Inflammatory macrophage treated with lipopolysaccharide for 1 hour (primary cell): ENCODE measurements at regions not wholly inside any gene's neighbourhood (a gene's known extent, or its start where the extent isn't known, plus 50 kb on each side); places are given as distances from the start of the nearest gene placed in this dataset.

Source experiments
- DNase-seq, 2 donors: peaks; one replicate each; pipeline ENCODE4 v3.0.0-alpha.2; 2020 to 2022

GRCh38 chr4:126058596-126058995, 743.8 kb downstream of the FAT4 start:
- DNase-seq = no peak

GRCh38 chr4:126061655-126062054, 746.9 kb downstream of the FAT4 start:
- DNase-seq = no peak

- no peak for DNase-seq
Observed at GRCh38 chr4:126065016-126065415, 750.3 kb downstream of the FAT4 start.

GRCh38 chr4:126071346-126072333, 756.9 kb downstream of the FAT4 start:
- DNase-seq = no peak

GRCh38 chr4:126081336-126081735, 766.6 kb downstream of the FAT4 start:
- no peak for DNase-seq

DNA sequence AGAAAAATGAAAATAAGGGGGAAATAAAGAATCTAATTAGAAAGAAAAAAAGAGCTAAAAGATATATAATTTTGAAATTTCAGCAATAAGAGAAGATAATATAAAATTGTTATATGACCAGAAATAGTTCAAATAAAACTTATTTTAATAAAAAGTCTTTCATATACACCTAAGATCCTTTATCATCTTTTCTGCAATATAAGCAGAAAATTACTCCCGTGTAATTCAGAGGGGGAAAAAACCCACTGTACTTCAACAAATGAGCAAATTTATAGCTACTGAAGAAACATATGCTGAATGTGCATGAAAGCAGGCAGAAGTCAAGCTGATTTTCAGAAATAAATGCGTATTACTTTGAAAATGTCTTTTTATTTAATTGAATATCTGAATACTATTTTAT, 771.3 kb downstream of the FAT4 start:
- no peak for DNase-seq

GRCh38 chr4:126087101-126087500, 772.3 kb downstream of the FAT4 start:
- no peak for DNase-seq

- no peak for DNase-seq
Observed at GRCh38 chr4:126097155-126097799, 782.5 kb downstream of the FAT4 start.

DNA sequence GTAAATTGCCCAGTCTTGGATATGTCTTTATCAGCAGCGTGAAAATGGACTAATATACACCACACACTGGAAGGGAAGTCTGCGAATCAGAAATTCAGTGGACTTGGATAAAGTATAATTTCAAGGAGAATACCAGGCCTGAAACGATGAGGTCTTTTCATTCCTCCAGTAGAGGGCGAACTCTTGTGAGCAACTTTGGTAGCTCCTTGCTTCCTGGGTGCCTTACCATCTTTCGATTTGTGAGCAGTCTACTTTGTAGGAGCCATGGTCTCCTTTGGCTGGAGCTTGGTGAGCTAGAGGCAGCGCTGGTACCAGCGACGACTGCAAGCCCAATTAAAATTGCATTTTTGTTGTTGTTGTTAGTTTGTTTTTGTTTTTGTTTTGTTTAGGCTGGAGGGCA, 791.9 kb downstream of the FAT4 start:
- no peak for DNase-seq

GRCh38 chr4:126109836-126110235, 795.1 kb downstream of the FAT4 start:
- DNase-seq = no peak

GRCh38 chr4:126113058-126113457, 798.3 kb downstream of the FAT4 start:
- no peak for DNase-seq

DNA sequence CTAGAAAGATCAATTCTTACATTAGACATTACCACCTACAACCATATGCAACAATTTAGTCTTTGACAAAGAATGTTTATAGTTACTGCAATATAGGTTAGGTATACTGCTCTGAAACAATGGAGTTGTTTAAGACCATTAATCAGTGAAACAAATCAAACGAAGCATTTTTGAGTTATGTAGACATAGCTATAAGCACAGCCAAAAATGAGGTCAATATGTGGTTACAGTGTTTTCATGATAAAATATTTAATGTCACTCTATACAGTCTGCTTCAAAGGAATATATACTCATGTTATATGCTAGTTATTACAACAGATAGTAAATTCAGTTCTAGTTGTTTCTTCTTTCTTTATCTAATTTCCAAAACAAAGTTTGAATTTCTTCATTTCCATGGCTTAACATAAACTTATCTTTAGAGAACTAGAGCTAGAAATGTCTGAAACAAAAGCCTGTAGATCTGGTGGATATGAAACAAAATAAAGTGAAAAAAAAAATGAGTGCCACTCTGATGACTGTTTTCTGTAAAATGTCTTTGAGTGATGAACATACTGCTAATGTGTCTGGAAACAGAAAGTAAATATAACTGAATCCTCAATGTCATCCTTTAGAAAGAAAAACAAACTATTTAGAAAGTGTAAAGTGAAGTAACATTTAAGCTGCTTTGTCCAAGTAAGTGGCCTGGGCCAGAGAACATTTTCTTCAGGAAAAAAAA, 809.0 kb downstream of the FAT4 start:
- no peak for DNase-seq

- no peak for DNase-seq
Observed at GRCh38 chr4:126124818-126125217, 810.1 kb downstream of the FAT4 start.

GRCh38 chr4:126130215-126130614, 815.5 kb downstream of the FAT4 start:
- DNase-seq = no peak

DNA sequence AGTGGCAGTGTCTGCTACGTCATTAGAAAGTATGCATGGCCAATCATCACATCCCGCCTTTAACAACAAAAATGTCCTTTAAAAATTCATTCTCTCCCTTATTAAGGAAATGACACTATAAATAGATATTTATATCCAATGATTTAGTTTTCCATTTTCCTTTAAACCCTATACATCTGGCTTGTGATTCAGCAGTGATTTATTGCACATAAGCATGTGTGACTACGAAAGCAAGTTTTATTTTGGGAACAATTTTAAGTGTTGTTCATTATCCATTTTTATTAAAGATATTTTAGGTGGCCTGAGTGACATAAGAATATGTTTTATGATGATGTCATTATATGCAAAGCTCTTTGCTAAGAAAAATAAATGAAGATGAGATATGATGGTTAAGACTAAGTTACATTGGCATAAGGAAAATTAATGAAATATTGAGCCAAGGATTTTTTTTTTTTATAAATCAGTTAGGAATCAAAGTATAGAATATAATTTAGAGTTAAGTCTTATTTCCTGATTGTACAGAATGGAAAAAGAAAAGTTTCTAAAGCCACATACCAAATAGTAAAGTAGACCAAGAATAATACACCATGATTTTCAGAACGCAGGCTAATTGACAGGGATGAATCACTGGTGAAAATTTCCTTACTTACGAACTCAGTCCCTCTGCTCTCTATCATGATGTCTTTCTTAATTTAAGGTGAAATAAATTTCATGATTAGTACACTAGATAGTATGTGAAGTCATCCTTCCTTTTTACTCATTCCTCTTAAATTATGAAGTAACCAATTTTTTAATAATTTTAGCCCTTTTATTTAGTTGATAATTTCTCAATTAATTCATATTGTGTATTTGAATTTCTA, 822.4 kb downstream of the FAT4 start:
- DNase-seq = no peak

DNA sequence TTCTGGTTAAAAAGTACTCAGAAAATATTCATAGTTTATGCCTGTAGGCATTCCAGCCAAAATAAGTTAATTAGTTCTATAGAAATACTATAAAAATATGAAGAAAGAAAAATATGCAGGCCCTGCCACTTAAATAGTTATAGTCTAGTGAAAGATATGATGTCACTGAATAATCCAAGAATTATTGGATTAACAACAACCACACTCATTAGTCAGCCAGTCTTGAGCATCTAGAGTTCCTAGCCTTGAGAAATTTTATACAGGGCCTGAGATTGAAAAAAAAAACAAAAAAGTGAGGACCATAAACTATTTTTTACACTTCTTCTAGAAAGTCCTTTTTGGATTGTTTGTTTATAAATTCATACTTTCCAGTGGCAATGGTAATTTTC, 823.0 kb downstream of the FAT4 start:
- DNase-seq = no peak

- no peak for DNase-seq
Observed at GRCh38 chr4:126144543-126145237, 829.9 kb downstream of the FAT4 start.

- no peak for DNase-seq
Observed at GRCh38 chr4:126168484-126168883, 853.7 kb downstream of the FAT4 start.

- peak in 1 of 2 donors; percentile 1 for DNase-seq
Observed at GRCh38 chr4:126172126-126172525, 857.4 kb downstream of the FAT4 start.

DNA sequence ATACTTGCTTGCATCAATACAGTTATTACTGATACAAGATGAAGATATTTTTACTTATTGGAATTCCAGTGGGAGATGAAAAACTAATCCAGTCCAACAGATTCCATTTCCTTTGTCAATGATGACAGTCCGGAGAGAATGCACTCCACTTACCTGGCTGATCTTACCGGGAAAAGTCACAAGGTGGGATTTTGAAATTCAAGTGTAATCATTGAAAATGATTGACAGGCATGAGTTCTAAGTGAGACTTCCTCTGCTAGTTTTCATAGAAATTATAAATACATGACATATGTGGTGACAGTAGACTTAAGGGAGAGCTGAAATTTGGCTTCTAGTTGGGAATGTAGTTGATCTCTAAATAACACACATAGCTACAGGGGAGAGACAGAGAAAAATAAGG, 859.9 kb downstream of the FAT4 start:
- DNase-seq = no peak

DNA sequence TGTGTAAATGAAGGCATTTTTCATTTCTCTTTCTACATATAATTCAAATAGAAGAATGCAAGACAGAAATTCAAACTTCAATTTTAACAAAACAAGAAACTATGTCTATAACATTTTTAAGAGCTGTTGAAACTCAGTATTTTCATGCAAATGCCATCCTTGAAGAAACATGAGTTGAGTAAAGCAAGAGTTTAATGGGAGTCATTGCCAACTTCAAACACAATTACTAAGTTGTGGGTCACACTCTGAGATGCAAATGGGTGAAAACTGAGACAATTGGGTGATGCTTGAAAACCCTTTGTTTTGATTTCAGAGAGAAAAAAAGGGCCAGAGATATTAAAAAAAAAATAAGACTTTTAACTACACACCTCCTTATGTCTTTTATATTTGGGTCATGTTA, 865.9 kb downstream of the FAT4 start:
- no peak for DNase-seq

DNA sequence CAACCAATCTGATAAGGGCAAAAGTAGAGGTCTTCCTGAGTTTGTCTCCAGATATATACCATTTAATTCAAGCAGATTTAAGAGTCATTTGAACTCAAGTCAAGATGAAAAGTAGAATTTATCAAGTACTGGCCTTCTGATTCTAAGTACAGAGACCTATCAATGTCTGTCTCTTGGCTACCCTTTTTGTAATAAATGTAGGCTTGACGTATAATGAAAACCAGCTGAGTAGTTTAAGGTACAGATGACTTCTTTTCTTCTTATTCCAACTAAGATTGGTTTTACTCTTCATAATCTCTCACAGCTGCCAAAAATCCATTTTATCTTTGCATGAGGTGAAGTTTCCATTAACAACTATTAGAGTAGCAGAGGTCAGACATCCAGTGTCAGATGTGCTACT, 867.6 kb downstream of the FAT4 start:
- no peak for DNase-seq
